NCI-H2227 (cell line): ENCODE measurements at regions not wholly inside any gene's neighbourhood (a gene's known extent, or its start where the extent isn't known, plus 50 kb on each side); places are given as distances from the start of the nearest gene placed in this dataset.

Source experiments
- DNase-seq: peaks from one replicate; lab custom pipeline; 2025; ENCODE audit not compliant: unreplicated experiment; lab: John Stamatoyannopoulos, UW

- no peak for DNase-seq
These were observed 359.3 kb downstream of the IRS1 start for GRCh38 chr2:226440127-226440918.

- DNase-seq = no peak
These were observed 360.3 kb downstream of the IRS1 start for GRCh38 chr2:226439337-226439736.

GRCh38 chr2:226435146-226435545, 364.5 kb downstream of the IRS1 start:
- DNase-seq = no peak

- no peak for DNase-seq
These were observed 364.9 kb downstream of the IRS1 start for GRCh38 chr2:226434702-226435101.

GRCh38 chr2:226431288-226431948, 368.2 kb downstream of the IRS1 start:
- no peak for DNase-seq

GRCh38 chr2:226429476-226429875, 370.1 kb downstream of the IRS1 start:
- no peak for DNase-seq

- no peak for DNase-seq
These were observed 371.9 kb downstream of the IRS1 start for GRCh38 chr2:226427538-226428307.

- DNase-seq = no peak
These were observed 373.3 kb downstream of the IRS1 start for GRCh38 chr2:226426292-226426736.

- DNase-seq = no peak
These were observed 374.6 kb downstream of the IRS1 start for GRCh38 chr2:226424971-226425370.

GRCh38 chr2:226423498-226423960, 376.1 kb downstream of the IRS1 start:
- no peak for DNase-seq

GRCh38 chr2:226420646-226421045, 379.0 kb downstream of the IRS1 start:
- no peak for DNase-seq

GRCh38 chr2:226418521-226418920, 381.1 kb downstream of the IRS1 start:
- DNase-seq = no peak

- no peak for DNase-seq
These were observed 385.3 kb downstream of the IRS1 start for GRCh38 chr2:226414335-226414734.

GRCh38 chr2:226413498-226414130, 386.0 kb downstream of the IRS1 start:
- DNase-seq = no peak

GRCh38 chr2:226411727-226412360, 387.8 kb downstream of the IRS1 start:
- no peak for DNase-seq

- DNase-seq = no peak
These were observed 388.4 kb downstream of the IRS1 start for GRCh38 chr2:226411205-226411604.

- no peak for DNase-seq
These were observed 389.3 kb downstream of the IRS1 start for GRCh38 chr2:226410247-226410835.

- DNase-seq = no peak
These were observed 390.5 kb downstream of the IRS1 start for GRCh38 chr2:226409134-226409533.

- DNase-seq = no peak
These were observed 391.5 kb downstream of the IRS1 start for GRCh38 chr2:226408141-226408540.

- DNase-seq = no peak
These were observed 392.5 kb downstream of the IRS1 start for GRCh38 chr2:226407135-226407534.
